IPS-NIHi11 (cell line): ENCODE measurements at regions not wholly inside any gene's neighbourhood (a gene's known extent, or its start where the extent isn't known, plus 50 kb on each side); places are given as distances from the start of the nearest gene placed in this dataset.
"Not testable (repeated sequence)": the region's sequence is repeated elsewhere in the genome, so short reads cannot be mapped to it uniquely, and the experiment has no call there.

Experiments
- DNase-seq: peaks from one replicate; pipeline ENCODE4 v3.0.0; 2012; ENCODE audit warnings: mixed read lengths, low spot score

- DNase-seq: no peak
Measured at GRCh38 chr7:96561892-96562291, 147.8 kb downstream of the SEM1 start.

- no peak for DNase-seq
Measured at GRCh38 chr7:96558530-96558929, 151.1 kb downstream of the SEM1 start.

GRCh38 chr7:96558093-96558492, 151.6 kb downstream of the SEM1 start:
- no peak for DNase-seq

GRCh38 chr7:96557598-96557997, 152.0 kb downstream of the SEM1 start:
- not testable (repeated sequence) for DNase-seq

- DNase-seq: no peak
Measured at GRCh38 chr7:96548664-96549063, 161.0 kb downstream of the SEM1 start.

GRCh38 chr7:96547371-96547811, 162.3 kb downstream of the SEM1 start:
- no peak for DNase-seq

GRCh38 chr7:96546426-96546825, 163.2 kb downstream of the SEM1 start:
- DNase-seq: no peak

- no peak for DNase-seq
Measured at GRCh38 chr7:96539471-96539870, 170.2 kb downstream of the SEM1 start.

- no peak for DNase-seq
Measured at GRCh38 chr7:96538632-96539031, 171.0 kb downstream of the SEM1 start.

GRCh38 chr7:96534221-96534620, 175.4 kb downstream of the SEM1 start:
- DNase-seq: no peak

- no peak for DNase-seq
Measured at GRCh38 chr7:96532428-96532935, 177.2 kb downstream of the SEM1 start.

- DNase-seq: no peak
Measured at GRCh38 chr7:96531331-96531730, 178.3 kb downstream of the SEM1 start.

- no peak for DNase-seq
Measured at GRCh38 chr7:96530786-96531185, 178.9 kb downstream of the SEM1 start.

GRCh38 chr7:96527133-96527827, 182.4 kb downstream of the SEM1 start:
- DNase-seq: no peak

GRCh38 chr7:96526496-96526895, 183.2 kb downstream of the SEM1 start:
- no peak for DNase-seq

GRCh38 chr7:96521068-96521894, 188.4 kb downstream of the SEM1 start:
- no peak for DNase-seq

- no peak for DNase-seq
Measured at GRCh38 chr7:96508371-96508770, 186.5 kb upstream of the SLC25A13 start.

GRCh38 chr7:96503597-96503996, 181.7 kb upstream of the SLC25A13 start:
- DNase-seq: no peak

GRCh38 chr7:96501318-96501717, 179.4 kb upstream of the SLC25A13 start:
- DNase-seq: no peak

- no peak for DNase-seq
Measured at GRCh38 chr7:96499532-96499931, 177.6 kb upstream of the SLC25A13 start.

- no peak for DNase-seq
Measured at GRCh38 chr7:96497567-96497966, 175.7 kb upstream of the SLC25A13 start.

- no peak for DNase-seq
Measured at GRCh38 chr7:96495751-96496216, 173.9 kb upstream of the SLC25A13 start.

GRCh38 chr7:96486681-96487080, 164.8 kb upstream of the SLC25A13 start:
- DNase-seq: no peak
